ENCODE measurements at regions not wholly inside any gene's neighbourhood (a gene's known extent, or its start where the extent isn't known, plus 50 kb on each side); places are given as distances from the start of the nearest gene placed in this dataset.

- no peak for DNase-seq
These were observed 103.1 kb upstream of the ISL1 start for GRCh38 chr5:51279983-51280706.

- DNase-seq: no peak
These were observed 97.2 kb upstream of the ISL1 start for GRCh38 chr5:51286046-51286445.

- no peak for DNase-seq
These were observed 80.9 kb upstream of the ISL1 start for GRCh38 chr5:51302343-51302742.

GRCh38 chr5:51326844-51327243, 56.4 kb upstream of the ISL1 start:
- DNase-seq: no peak
